Upper lobe of left lung (tissue), 6 donors: ENCODE measurements at regions not wholly inside any gene's neighbourhood (a gene's known extent, or its start where the extent isn't known, plus 50 kb on each side); places are given as distances from the start of the nearest gene placed in this dataset.

ENCODE experiments used
- ATAC-seq, 2 donors: fragments of 200-7000 bp; cut with Tn5 transposase; one replicate each; pipeline ENCODE4 v1.9.1; 2022; ENCODE audit warnings: mild to moderate bottlenecking in 2 of 2, moderate library complexity in 2 of 2; ENCODE audit not compliant: low FRiP score in 2 of 2
- DNase-seq, 2 donors: peaks; one replicate each; pipeline ENCODE4 v3.0.0-alpha.2; 2019 to 2020
- H3K27ac ChIP-seq, 4 donors: fragments of 200-600 bp; sonication (generic); one replicate each; pipeline ENCODE4 v1.5.1; 2016 to 2019
- H3K27me3 ChIP-seq, 4 donors: fragments of 200-600 bp; sonication (generic); one replicate each; pipeline ENCODE4 v1.5.1; 2017 to 2019
- H3K36me3 ChIP-seq, 4 donors: fragments of 200-600 bp; sonication (generic); one replicate each; pipeline ENCODE4 v1.5.1; 2016 to 2019
- H3K4me1 ChIP-seq, 4 donors: fragments of 200-600 bp; sonication (generic); one replicate each; pipeline ENCODE4 v1.5.1; 2018 to 2019
- H3K4me3 ChIP-seq, 4 donors: fragments of 200-600 bp; sonication (generic); one replicate each; pipeline ENCODE4 v1.5.1; 2017 to 2019; ENCODE audit warnings: mild to moderate bottlenecking in 2 of 4, moderate library complexity in 1 of 4
- H3K9me3 ChIP-seq, 4 donors: fragments of 200-600 bp; sonication (generic); one replicate each; pipeline ENCODE4 v1.5.1; 2018 to 2019
- EP300 ChIP-seq, 4 donors: sonication (generic); formaldehyde crosslinking; IDR thresholded peaks; one replicate each; pipeline ENCODE4 v1.5.1; 2017; ENCODE audit warnings: antibody characterized with exemption in 4 of 4, control low read depth in 2 of 4
- POLR2A ChIP-seq, 4 donors: fragments of 450-650 bp; IDR thresholded peaks; one replicate each; pipeline ENCODE4 v1.5.1; 2016 to 2017; ENCODE audit warnings: antibody characterized with exemption in 4 of 4, mild to moderate bottlenecking in 2 of 4
- POLR2AphosphoS5 ChIP-seq, 2 donors: sonication (generic); formaldehyde crosslinking; IDR thresholded peaks; one replicate each; pipeline ENCODE4 v1.5.1; 2017; ENCODE audit warnings: antibody characterized with exemption in 2 of 2
- WGBS, 2 donors: methylation state at CpG; one replicate each; pipeline ENCODE4 v1.1.5; 2017 to 2018; 5-methylcytosine and 5-hydroxymethylcytosine counted together
- TF ChIP-seq, protein P1 (sequence below), 6 experiments: fragments of 450-650 bp in 4 of 6; fragments of 200-600 bp in 2 of 6; sonication (generic) in 2 of 6; IDR thresholded peaks; one replicate each; pipeline ENCODE4 v1.5.1; 2016 to 2019; ENCODE audit warnings: antibody characterized with exemption in 6 of 6
- donor health status: DM: no; HTN: no; CAD: no; lungs with moderate emphysema.
- donor health status: DM: no; HTN: yes; CAD: no; lungs with severe emphysema.

DNA sequence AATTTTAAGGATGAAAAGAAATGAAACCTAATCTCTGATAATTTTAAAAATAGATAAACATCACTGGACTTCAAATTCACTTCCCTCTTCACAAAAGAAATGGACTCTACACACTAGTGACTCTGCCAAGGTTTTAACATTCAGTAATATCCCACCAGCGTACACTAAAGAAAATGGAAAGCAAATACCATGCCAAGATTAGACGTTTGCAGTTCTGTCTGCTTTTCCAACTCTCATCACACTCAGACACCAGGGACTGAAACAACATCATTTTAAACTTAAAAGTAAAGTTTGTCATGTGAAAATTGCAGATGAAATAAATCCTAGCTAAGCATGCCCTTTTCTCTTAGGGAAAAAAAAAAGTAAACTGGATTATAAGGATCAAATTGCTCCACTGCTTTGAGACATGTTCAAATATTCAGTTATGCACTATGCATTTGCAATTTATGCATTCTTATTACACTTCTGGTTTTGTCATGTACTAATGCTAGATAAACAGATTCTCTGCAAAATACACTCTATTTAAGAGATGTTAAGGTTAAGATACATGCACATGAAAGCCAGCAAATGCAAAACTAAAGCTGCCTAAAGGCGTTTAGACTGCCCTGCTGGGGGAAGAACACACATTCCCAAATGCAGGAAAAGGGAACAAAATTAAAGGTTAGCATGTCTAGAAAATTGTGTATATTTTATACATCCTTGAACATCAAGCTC lies 534.4 kb upstream of the EPHA5 start:
- Histone ChIP-seq H3K9me3 (peaks cover 0 to 9% (median 0%) of the 10 kb centered on the region in 4 donors), H3K4me3 (no peak overlapping the region), H3K27ac (no peak overlapping the region), H3K36me3 (no peaks in the 10 kb centered on the region), H3K4me1 (no peaks in the 10 kb centered on the region), H3K27me3 (no peaks in the 10 kb centered on the region)
- 36 to 60% methylated on average over 3 of the region's 3 CpGs for WGBS, 2 donors
- DNase-seq (no peak), ATAC-seq (no peak)
- TF ChIP-seq POLR2A (IDR thresholded peaks at IDR 0.05) (no peak), EP300 (IDR thresholded peaks at IDR 0.05) (no peak), POLR2AphosphoS5 (IDR thresholded peaks at IDR 0.05) (no peak)
- TF ChIP-seq, protein P1, sequence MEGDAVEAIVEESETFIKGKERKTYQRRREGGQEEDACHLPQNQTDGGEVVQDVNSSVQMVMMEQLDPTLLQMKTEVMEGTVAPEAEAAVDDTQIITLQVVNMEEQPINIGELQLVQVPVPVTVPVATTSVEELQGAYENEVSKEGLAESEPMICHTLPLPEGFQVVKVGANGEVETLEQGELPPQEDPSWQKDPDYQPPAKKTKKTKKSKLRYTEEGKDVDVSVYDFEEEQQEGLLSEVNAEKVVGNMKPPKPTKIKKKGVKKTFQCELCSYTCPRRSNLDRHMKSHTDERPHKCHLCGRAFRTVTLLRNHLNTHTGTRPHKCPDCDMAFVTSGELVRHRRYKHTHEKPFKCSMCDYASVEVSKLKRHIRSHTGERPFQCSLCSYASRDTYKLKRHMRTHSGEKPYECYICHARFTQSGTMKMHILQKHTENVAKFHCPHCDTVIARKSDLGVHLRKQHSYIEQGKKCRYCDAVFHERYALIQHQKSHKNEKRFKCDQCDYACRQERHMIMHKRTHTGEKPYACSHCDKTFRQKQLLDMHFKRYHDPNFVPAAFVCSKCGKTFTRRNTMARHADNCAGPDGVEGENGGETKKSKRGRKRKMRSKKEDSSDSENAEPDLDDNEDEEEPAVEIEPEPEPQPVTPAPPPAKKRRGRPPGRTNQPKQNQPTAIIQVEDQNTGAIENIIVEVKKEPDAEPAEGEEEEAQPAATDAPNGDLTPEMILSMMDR (IDR thresholded peaks at IDR 0.05) = no peak

DNA sequence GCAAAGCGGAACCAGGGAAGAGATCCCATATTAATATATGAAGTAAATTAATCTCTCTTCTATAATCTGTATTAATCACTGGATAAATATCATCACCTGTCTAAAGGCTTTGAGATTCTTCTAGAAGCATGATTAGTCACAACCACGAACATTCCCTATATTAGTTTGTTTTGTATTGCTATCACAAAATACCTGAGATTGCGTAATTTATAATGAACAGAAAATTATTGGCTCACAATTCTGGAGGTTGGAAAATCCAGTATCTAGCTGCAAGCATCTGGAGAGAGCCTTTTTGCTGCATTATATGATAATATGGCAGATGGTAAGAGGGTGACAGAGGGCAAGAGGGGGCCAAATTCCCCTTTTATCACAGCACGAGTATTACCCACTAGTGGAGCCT lies 532.6 kb upstream of the EPHA5 start:
- TF ChIP-seq POLR2A (IDR thresholded peaks at IDR 0.05) (no peak), EP300 (IDR thresholded peaks at IDR 0.05) (no peak), POLR2AphosphoS5 (IDR thresholded peaks at IDR 0.05) (no peak)
- TF ChIP-seq, protein P1 (IDR thresholded peaks at IDR 0.05) = no peak
- 80 to 82% methylated on average over 4 of the region's 4 CpGs for WGBS, 2 donors
- no peak for DNase-seq

DNA sequence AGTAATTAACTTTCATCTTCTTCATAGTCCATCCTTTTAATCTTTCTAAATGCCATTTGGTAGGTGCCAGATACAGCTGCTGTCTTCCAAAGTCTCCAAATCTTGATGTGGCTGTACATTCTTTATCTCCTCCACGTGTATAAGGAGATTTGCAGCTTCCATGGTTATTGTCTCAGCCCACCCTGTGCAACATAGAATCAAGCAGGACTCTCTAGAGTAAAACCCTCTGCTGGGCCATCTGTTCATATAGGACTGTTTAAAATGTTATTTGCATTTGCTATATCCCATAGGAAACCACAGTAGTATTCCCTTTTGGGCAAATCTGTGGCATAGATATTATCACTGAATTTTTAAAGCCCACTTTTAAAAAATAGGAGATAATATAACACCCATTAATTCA lies 527.2 kb upstream of the EPHA5 start:
- no peak overlapping the region for H3K27ac ChIP-seq
- no peaks in the 10 kb centered on the region for H3K4me1 ChIP-seq
- no peak for DNase-seq
- no peaks in the 10 kb centered on the region for H3K9me3 ChIP-seq
- no peaks in the 10 kb centered on the region for H3K36me3 ChIP-seq
- 35 to 37% methylated on average over 1 of the region's 1 CpG for WGBS, 2 donors
- no peak overlapping the region for H3K4me3 ChIP-seq
- TF ChIP-seq POLR2AphosphoS5 (IDR thresholded peaks at IDR 0.05) = no peak
- TF ChIP-seq, protein P1 (IDR thresholded peaks at IDR 0.05) = no peak
- TF ChIP-seq POLR2A (IDR thresholded peaks at IDR 0.05) = no peak
- no peak for TF ChIP-seq EP300 (IDR thresholded peaks at IDR 0.05)
- no peaks in the 10 kb centered on the region for H3K27me3 ChIP-seq
- no peak for ATAC-seq

More for the DNA sequence above, 532.6 kb upstream of the EPHA5 start:
- H3K36me3 ChIP-seq = no peaks in the 10 kb centered on the region
- H3K9me3 ChIP-seq = peaks cover 0 to 4% (median 0%) of the 10 kb centered on the region in 4 donors
- no peak for ATAC-seq
- H3K4me1 ChIP-seq = no peaks in the 10 kb centered on the region
- H3K27me3 ChIP-seq = no peaks in the 10 kb centered on the region
- H3K27ac ChIP-seq = no peak overlapping the region
- no peak overlapping the region for H3K4me3 ChIP-seq

DNA sequence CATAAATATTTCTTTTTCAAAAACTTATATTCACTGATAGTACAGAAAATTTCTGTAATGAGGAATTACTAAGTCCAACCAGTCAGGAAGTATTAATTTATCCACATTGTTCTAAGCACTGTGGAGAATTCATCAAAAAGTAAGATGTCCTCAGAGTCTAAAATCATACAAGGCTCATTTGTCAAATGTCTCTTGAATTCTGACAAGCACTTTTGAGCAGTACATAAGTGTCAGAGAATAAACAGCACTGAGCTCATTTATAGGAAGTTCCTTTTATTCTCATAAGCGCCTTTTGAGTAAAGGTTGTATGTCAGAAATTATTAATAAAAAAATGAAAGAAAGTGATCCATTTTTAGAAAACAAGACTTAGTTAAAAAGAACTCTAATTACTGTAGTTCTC lies 523.2 kb upstream of the EPHA5 start:
- DNase-seq (no peak), ATAC-seq (no peak)
- H3K9me3 ChIP-seq = no peaks in the 10 kb centered on the region
- H3K27ac ChIP-seq = no peak overlapping the region
- no peak overlapping the region for H3K4me3 ChIP-seq
- H3K4me1 ChIP-seq = no peaks in the 10 kb centered on the region
- no peak for TF ChIP-seq POLR2AphosphoS5 (IDR thresholded peaks at IDR 0.05)
- TF ChIP-seq, protein P1 (IDR thresholded peaks at IDR 0.05) = no peak
- no peak for TF ChIP-seq POLR2A (IDR thresholded peaks at IDR 0.05)
- TF ChIP-seq EP300 (IDR thresholded peaks at IDR 0.05) = no peak
- no peaks in the 10 kb centered on the region for H3K27me3 ChIP-seq
- H3K36me3 ChIP-seq = no peaks in the 10 kb centered on the region
- WGBS, 2 donors = 59 to 74% methylated on average over 1 of the region's 1 CpG

DNA sequence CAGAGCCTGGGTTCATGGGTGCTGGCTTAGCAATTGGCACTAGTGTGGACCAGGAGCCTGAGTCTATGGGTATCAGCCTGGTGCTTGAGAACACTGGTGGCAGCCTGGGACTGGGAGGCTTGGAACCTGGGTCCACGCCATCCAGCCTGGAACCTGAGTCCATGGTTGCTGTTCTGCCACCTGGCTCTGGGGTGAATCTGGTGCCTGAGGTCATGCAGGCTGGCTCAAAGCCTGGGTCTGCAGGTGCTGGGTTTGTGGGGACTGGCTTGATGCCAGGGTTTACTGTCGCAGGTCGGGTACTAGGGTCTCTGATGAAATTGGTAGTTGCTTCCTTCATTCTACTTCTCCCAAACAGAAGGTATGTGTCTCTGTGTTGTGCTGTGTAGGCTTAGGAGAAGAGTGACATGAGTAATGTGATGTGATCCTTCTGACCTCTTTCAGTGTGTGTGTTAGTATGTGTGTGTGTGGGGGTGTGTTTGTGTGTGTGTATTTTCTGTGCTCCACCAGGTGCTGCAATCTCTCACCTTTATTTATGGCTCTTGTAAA lies 517.0 kb upstream of the EPHA5 start:
- no peak overlapping the region for H3K4me3 ChIP-seq
- TF ChIP-seq POLR2AphosphoS5 (IDR thresholded peaks at IDR 0.05) (no peak), EP300 (IDR thresholded peaks at IDR 0.05) (no peak), POLR2A (IDR thresholded peaks at IDR 0.05) (no peak)
- TF ChIP-seq, protein P1 (IDR thresholded peaks at IDR 0.05) = no peak
- H3K27ac ChIP-seq = no peak overlapping the region
- no peaks in the 10 kb centered on the region for H3K36me3 ChIP-seq
- H3K27me3 ChIP-seq = no peaks in the 10 kb centered on the region
- ATAC-seq (no peak), DNase-seq (no peak)
- no peaks in the 10 kb centered on the region for H3K4me1 ChIP-seq
- 69 to 94% methylated on average over 2 to 3 of the region's 3 CpGs for WGBS, 2 donors
- H3K9me3 ChIP-seq = no peaks in the 10 kb centered on the region
